Transverse colon (tissue), 3 donors: ENCODE measurements at regions not wholly inside any gene's neighbourhood (a gene's known extent, or its start where the extent isn't known, plus 50 kb on each side); places are given as distances from the start of the nearest gene placed in this dataset.

Source experiments
- CTCF ChIP-seq, 5 experiments: fragments of 200-600 bp in 3 of 5; fragments of 450-650 bp in 2 of 5; sonication (generic) in 3 of 5; IDR thresholded peaks; 1 replicate in 2 of 5; 2 replicates in 3 of 5; pipeline ENCODE4 v1.5.1; 2016 to 2017; ENCODE audit warnings: antibody characterized with exemption in 5 of 5, inconsistent platforms in 3 of 5, mild to moderate bottlenecking in 2 of 5, moderate library complexity in 1 of 5
- EP300 ChIP-seq: sonication (generic); formaldehyde crosslinking; IDR thresholded peaks from one replicate; pipeline ENCODE4 v1.6.1; 2017; ENCODE audit warnings: antibody characterized with exemption, low read depth
- POLR2A ChIP-seq: fragments of 450-650 bp; IDR thresholded peaks from one replicate; pipeline ENCODE4 v1.6.1; 2016; ENCODE audit warnings: antibody characterized with exemption, mild to moderate bottlenecking, moderate library complexity

- TF ChIP-seq EP300 (no peak), CTCF (IDR thresholded peaks at IDR 0.05) (no peak), POLR2A (no peak)
Measured at GRCh38 chr7:45982907-45983719, 62.0 kb upstream of the IGFBP3 start.
